ENCODE measurements at regions not wholly inside any gene's neighbourhood (a gene's known extent, or its start where the extent isn't known, plus 50 kb on each side); places are given as distances from the start of the nearest gene placed in this dataset.

GRCh38 chr4:114279066-114279465 is 299.6 kb upstream of the ARSJ start:
- TF ChIP-seq, protein P1, sequence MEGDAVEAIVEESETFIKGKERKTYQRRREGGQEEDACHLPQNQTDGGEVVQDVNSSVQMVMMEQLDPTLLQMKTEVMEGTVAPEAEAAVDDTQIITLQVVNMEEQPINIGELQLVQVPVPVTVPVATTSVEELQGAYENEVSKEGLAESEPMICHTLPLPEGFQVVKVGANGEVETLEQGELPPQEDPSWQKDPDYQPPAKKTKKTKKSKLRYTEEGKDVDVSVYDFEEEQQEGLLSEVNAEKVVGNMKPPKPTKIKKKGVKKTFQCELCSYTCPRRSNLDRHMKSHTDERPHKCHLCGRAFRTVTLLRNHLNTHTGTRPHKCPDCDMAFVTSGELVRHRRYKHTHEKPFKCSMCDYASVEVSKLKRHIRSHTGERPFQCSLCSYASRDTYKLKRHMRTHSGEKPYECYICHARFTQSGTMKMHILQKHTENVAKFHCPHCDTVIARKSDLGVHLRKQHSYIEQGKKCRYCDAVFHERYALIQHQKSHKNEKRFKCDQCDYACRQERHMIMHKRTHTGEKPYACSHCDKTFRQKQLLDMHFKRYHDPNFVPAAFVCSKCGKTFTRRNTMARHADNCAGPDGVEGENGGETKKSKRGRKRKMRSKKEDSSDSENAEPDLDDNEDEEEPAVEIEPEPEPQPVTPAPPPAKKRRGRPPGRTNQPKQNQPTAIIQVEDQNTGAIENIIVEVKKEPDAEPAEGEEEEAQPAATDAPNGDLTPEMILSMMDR (conservative IDR thresholded peaks at IDR 0.05; ENCODE audit: low read length) = no peak
- TF ChIP-seq EZH2phosphoT487 (IDR thresholded peaks at IDR 0.05; ENCODE audit: borderline replicate concordance, low read depth, low read length) = no peak

Measured in OCI-LY7 (cell line).